Retinal pigment epithelial cell (primary cell): ENCODE measurements at regions not wholly inside any gene's neighbourhood (a gene's known extent, or its start where the extent isn't known, plus 50 kb on each side); places are given as distances from the start of the nearest gene placed in this dataset.

ENCODE experiments used
- DNase-seq: peaks from one replicate; pipeline ENCODE4 v3.0.0-alpha.2; 2010; ENCODE audit warnings: low read depth
- H3K4me3 ChIP-seq: 2 replicates; pipeline ENCODE4 v1.5.1; 2011; ENCODE audit warnings: mild to moderate bottlenecking, low read length, control low read depth, moderate library complexity
- CTCF ChIP-seq: conservative IDR thresholded peaks from 2 replicates; pipeline ENCODE4 v1.5.1; 2011; ENCODE audit warnings: low read depth, low read length, control low read depth, inconsistent platforms

- no peak overlapping the region for H3K4me3 ChIP-seq
- DNase-seq, result no peak
Observed at GRCh38 chr1:18057623-18058022, 50.0 kb upstream of the IGSF21 start.

More at GRCh38 chr1:18057623-18058022, 50.0 kb upstream of the IGSF21 start:
- TF ChIP-seq CTCF, result no peak
